GM21737 (cell line): ENCODE measurements at regions not wholly inside any gene's neighbourhood (a gene's known extent, or its start where the extent isn't known, plus 50 kb on each side); places are given as distances from the start of the nearest gene placed in this dataset.

Experiments
- ATAC-seq: cut with Tn5 transposase; IDR thresholded peaks from one replicate; pipeline ENCODE4 v1.9.1; 2021; ENCODE audit warnings: mild to moderate bottlenecking, moderate library complexity; ENCODE audit not compliant: unreplicated experiment

- ATAC-seq, result no peak
Observed at GRCh38 chr2:8526403-8526696, 155.5 kb upstream of the ID2 start.

- no peak for ATAC-seq
Observed at GRCh38 chr2:8527031-8527430, 154.8 kb upstream of the ID2 start.

GRCh38 chr2:8527676-8528075 lies 154.2 kb upstream of the ID2 start:
- no peak for ATAC-seq

GRCh38 chr2:8528863-8529262 lies 153.0 kb upstream of the ID2 start:
- ATAC-seq, result no peak

GRCh38 chr2:8529706-8530277 lies 152.1 kb upstream of the ID2 start:
- ATAC-seq, result no peak

- ATAC-seq, result no peak
Observed at GRCh38 chr2:8531481-8531880, 150.4 kb upstream of the ID2 start.

- no peak for ATAC-seq
Observed at GRCh38 chr2:8532438-8532837, 149.4 kb upstream of the ID2 start.

- no peak for ATAC-seq
Observed at GRCh38 chr2:8533923-8534322, 147.9 kb upstream of the ID2 start.

- ATAC-seq, result no peak
Observed at GRCh38 chr2:8534386-8534728, 147.5 kb upstream of the ID2 start.

- ATAC-seq, result no peak
Observed at GRCh38 chr2:8534729-8535468, 147.0 kb upstream of the ID2 start.

- no peak for ATAC-seq
Observed at GRCh38 chr2:8535469-8535795, 146.4 kb upstream of the ID2 start.

GRCh38 chr2:8535821-8536685 lies 145.8 kb upstream of the ID2 start:
- no peak for ATAC-seq

GRCh38 chr2:8536686-8537561 lies 144.9 kb upstream of the ID2 start:
- ATAC-seq, result no peak

- ATAC-seq, result no peak
Observed at GRCh38 chr2:8537562-8538155, 144.2 kb upstream of the ID2 start.

- ATAC-seq, result no peak
Observed at GRCh38 chr2:8538531-8538930, 143.3 kb upstream of the ID2 start.

- no peak for ATAC-seq
Observed at GRCh38 chr2:8538931-8539621, 142.8 kb upstream of the ID2 start.

GRCh38 chr2:8539743-8540551 lies 141.9 kb upstream of the ID2 start:
- ATAC-seq, result no peak

GRCh38 chr2:8540552-8541055 lies 141.3 kb upstream of the ID2 start:
- ATAC-seq, result no peak

- no peak for ATAC-seq
Observed at GRCh38 chr2:8541223-8541622, 140.6 kb upstream of the ID2 start.
